HEK293T (cell line): ENCODE measurements at regions not wholly inside any gene's neighbourhood (a gene's known extent, or its start where the extent isn't known, plus 50 kb on each side); places are given as distances from the start of the nearest gene placed in this dataset.

Source experiments
- NFRKB ChIP-seq: fragments of 450-650 bp; IDR thresholded peaks from 2 replicates; pipeline ENCODE4 v1.6.1; 2016; ENCODE audit warnings: mild to moderate bottlenecking, moderate library complexity
- SUZ12 ChIP-seq: fragments of 450-650 bp; IDR thresholded peaks from 2 replicates; pipeline ENCODE4 v1.6.1; 2016; ENCODE audit warnings: mild to moderate bottlenecking

DNA sequence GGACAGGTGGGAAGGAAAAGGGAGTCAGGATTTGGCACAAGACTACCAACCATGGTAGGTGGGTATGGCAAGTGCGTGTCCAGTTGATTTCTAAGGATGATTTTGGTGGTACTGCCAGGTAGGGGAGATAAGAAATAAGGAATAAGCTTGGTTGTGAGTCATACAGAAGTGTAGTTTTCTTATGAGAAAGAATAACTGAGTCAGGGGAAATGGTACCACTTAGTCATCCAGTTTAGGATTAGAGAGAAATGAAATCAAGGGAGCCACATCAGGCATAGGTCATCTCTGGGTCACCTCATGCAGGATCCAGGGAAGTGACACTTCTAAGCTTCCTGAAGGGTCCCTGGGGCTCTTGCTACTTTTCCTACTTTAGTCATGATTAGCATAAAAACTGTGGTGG, 107.1 kb upstream of the C1GALT1C1 start:
- TF ChIP-seq SUZ12 (no peak), NFRKB (no peak)
